Spinal cord (tissue), 9 donors: ENCODE measurements at regions not wholly inside any gene's neighbourhood (a gene's known extent, or its start where the extent isn't known, plus 50 kb on each side); places are given as distances from the start of the nearest gene placed in this dataset.

Source experiments
- DNase-seq, 6 donors: peaks; one replicate each; pipeline versions ENCODE4 v3.0.0 to v3.0.0-alpha.2; 2013 to 2015; ENCODE audit warnings: low spot score in 6 of 6, low read depth in 4 of 6
- H3K27ac ChIP-seq: one replicate; pipeline ENCODE4 v1.5.1; 2013; ENCODE audit warnings: low read depth, low read length, control low read depth
- H3K27me3 ChIP-seq: one replicate; pipeline ENCODE4 v1.6.1; 2013; ENCODE audit warnings: low read length; ENCODE audit not compliant: control insufficient read depth, insufficient read depth
- H3K36me3 ChIP-seq: one replicate; pipeline ENCODE4 v1.6.1; 2013; ENCODE audit warnings: low read length; ENCODE audit not compliant: control insufficient read depth, insufficient read depth
- H3K4me1 ChIP-seq: one replicate; pipeline ENCODE4 v1.6.1; 2013; ENCODE audit warnings: low read length; ENCODE audit not compliant: control insufficient read depth, insufficient read depth
- H3K4me3 ChIP-seq: one replicate; pipeline ENCODE4 v1.5.1; 2013; ENCODE audit warnings: low read depth, low read length, control low read depth
- H3K9me3 ChIP-seq: one replicate; pipeline ENCODE4 v1.6.1; 2013; ENCODE audit warnings: low read length; ENCODE audit not compliant: control insufficient read depth, insufficient read depth
- WGBS: methylation state at CpG from one replicate; pipeline ENCODE4 v1.1.5; 2013; ENCODE audit warnings: missing lambda C conversion rate; ENCODE audit not compliant: insufficient coverage; 5-methylcytosine and 5-hydroxymethylcytosine counted together
- donor health status: healthy.

- DNase-seq: no peak
- H3K27me3 ChIP-seq: peaks cover 2% of the 10 kb centered on the region
- H3K36me3 ChIP-seq: peaks cover 3% of the 10 kb centered on the region
- H3K27ac ChIP-seq: no peak overlapping the region
- no peaks in the 10 kb centered on the region for H3K9me3 ChIP-seq
- 87% methylated on average over 9 of the region's 14 CpGs for WGBS
- H3K4me1 ChIP-seq: peaks cover 19% of the 10 kb centered on the region
- no peak overlapping the region for H3K4me3 ChIP-seq
Observed at GRCh38 chr22:48897645-48898370, 929.9 kb downstream of the BRD1 start.

- WGBS: 52% methylated on average over 30 of the region's 33 CpGs
- Histone ChIP-seq H3K36me3 (peaks cover 3% of the 10 kb centered on the region), H3K4me1 (peaks cover 27% of the 10 kb centered on the region), H3K27me3 (peaks cover 2% of the 10 kb centered on the region), H3K4me3 (no peak overlapping the region), H3K27ac (no peak overlapping the region), H3K9me3 (no peaks in the 10 kb centered on the region)
- DNase-seq: peak in 2 of 6 donors; percentile 48 to 56
Observed at GRCh38 chr22:48896766-48897644, 930.7 kb downstream of the BRD1 start.

- Histone ChIP-seq H3K9me3 (no peaks in the 10 kb centered on the region), H3K27ac (no peak overlapping the region), H3K27me3 (peaks cover 2% of the 10 kb centered on the region), H3K4me3 (no peak overlapping the region), H3K36me3 (peaks cover 3% of the 10 kb centered on the region), H3K4me1 (peaks cover 29% of the 10 kb centered on the region)
- DNase-seq: no peak
- WGBS: 80% methylated on average over 20 of the region's 24 CpGs
Observed at GRCh38 chr22:48895831-48896765, 931.6 kb downstream of the BRD1 start.

- Histone ChIP-seq H3K9me3 (no peaks in the 10 kb centered on the region), H3K27me3 (peaks cover 2% of the 10 kb centered on the region), H3K36me3 (peaks cover 3% of the 10 kb centered on the region), H3K27ac (no peak overlapping the region), H3K4me1 (peaks cover 29% of the 10 kb centered on the region), H3K4me3 (no peak overlapping the region)
- 78% methylated on average over 4 of the region's 9 CpGs for whole genome bisulfite sequencing
- DNase-seq: no peak
Observed at GRCh38 chr22:48895336-48895735, 932.3 kb downstream of the BRD1 start.

- 96% methylated on average over 7 of the region's 14 CpGs for WGBS
- H3K4me1 ChIP-seq: peaks cover 29% of the 10 kb centered on the region
- DNase-seq: no peak
Observed at GRCh38 chr22:48894804-48895250, 932.8 kb downstream of the BRD1 start.

GRCh38 chr22:48894064-48894671 lies 933.5 kb downstream of the BRD1 start:
- no peak overlapping the region for H3K27ac ChIP-seq
- H3K36me3 ChIP-seq: peaks cover 3% of the 10 kb centered on the region
- peaks cover 29% of the 10 kb centered on the region for H3K4me1 ChIP-seq
- peaks cover 2% of the 10 kb centered on the region for H3K27me3 ChIP-seq
- DNase-seq: no peak
- no peak overlapping the region for H3K4me3 ChIP-seq
- H3K9me3 ChIP-seq: no peaks in the 10 kb centered on the region
- WGBS: 84% methylated on average over 23 of the region's 23 CpGs

More at GRCh38 chr22:48894804-48895250, 932.8 kb downstream of the BRD1 start:
- Histone ChIP-seq H3K9me3 (no peaks in the 10 kb centered on the region), H3K4me3 (no peak overlapping the region), H3K27me3 (peaks cover 2% of the 10 kb centered on the region), H3K36me3 (peaks cover 3% of the 10 kb centered on the region), H3K27ac (no peak overlapping the region)

- H3K9me3 ChIP-seq: no peaks in the 10 kb centered on the region
- no peak for DNase-seq
- H3K4me1 ChIP-seq: peaks cover 29% of the 10 kb centered on the region
- peaks cover 3% of the 10 kb centered on the region for H3K36me3 ChIP-seq
- no peaks in the 10 kb centered on the region for H3K27me3 ChIP-seq
- H3K4me3 ChIP-seq: no peak overlapping the region
- WGBS: 93% methylated on average over 15 of the region's 16 CpGs
- H3K27ac ChIP-seq: no peak overlapping the region
Observed at GRCh38 chr22:48893288-48894063, 934.2 kb downstream of the BRD1 start.

- peaks cover 29% of the 10 kb centered on the region for H3K4me1 ChIP-seq
- H3K36me3 ChIP-seq: peaks cover 3% of the 10 kb centered on the region
- no peak overlapping the region for H3K4me3 ChIP-seq
- no peak for DNase-seq
- 75% methylated on average over 11 of the region's 14 CpGs for WGBS
- H3K27me3 ChIP-seq: no peaks in the 10 kb centered on the region
- no peak overlapping the region for H3K27ac ChIP-seq
- H3K9me3 ChIP-seq: no peaks in the 10 kb centered on the region
Observed at GRCh38 chr22:48892578-48893287, 934.9 kb downstream of the BRD1 start.
